ENCODE measurements at regions not wholly inside any gene's neighbourhood (a gene's known extent, or its start where the extent isn't known, plus 50 kb on each side); places are given as distances from the start of the nearest gene placed in this dataset.

GRCh38 chr12:88435334-88436076, 144.8 kb downstream of the KITLG start:
- Mint-ChIP-seq H3K27me3 (no peaks in the 10 kb centered on the region), H3K4me1 (ENCODE audit: low read depth) (no peaks in the 10 kb centered on the region), H3K36me3 (ENCODE audit: low read depth) (no peaks in the 10 kb centered on the region), H3K9me3 (peaks cover 2% of the 10 kb centered on the region), H3K4me3 (no peak overlapping the region), H3K27ac (no peak overlapping the region)
- DNase-seq (no peak), ATAC-seq (no peak)
- ChIA-PET CTCF (no interaction called here), POLR2A (no interaction called here)
- TF ChIP-seq CTCF (IDR thresholded peaks at IDR 0.05) = no peak
- intact Hi-C loops (cut with micrococcal nuclease) = no loop called here

- CTCF ChIA-PET = no interaction called here
- no peaks in the 10 kb centered on the region for H3K27me3 Mint-ChIP-seq
- ATAC-seq (no peak), DNase-seq (no peak)
- H3K36me3 Mint-ChIP-seq (ENCODE audit: low read depth) = no peaks in the 10 kb centered on the region
- intact Hi-C loops (cut with micrococcal nuclease) = no loop called here
- no peak for TF ChIP-seq CTCF (IDR thresholded peaks at IDR 0.05)
- H3K4me3 Mint-ChIP-seq = no peak overlapping the region
- peaks cover 2% of the 10 kb centered on the region for H3K9me3 Mint-ChIP-seq
- POLR2A ChIA-PET = no interaction called here
- no peaks in the 10 kb centered on the region for H3K4me1 Mint-ChIP-seq (ENCODE audit: low read depth)
- no peak overlapping the region for H3K27ac Mint-ChIP-seq
Observed at GRCh38 chr12:88437226-88437625, 143.0 kb downstream of the KITLG start.

Data from activated CD8-positive, alpha-beta T cell treated with anti-CD3 and anti-CD28 coated beads for 36 hours (primary cell).